Bronchial epithelial cell (primary cell): ENCODE measurements at regions not wholly inside any gene's neighbourhood (a gene's known extent, or its start where the extent isn't known, plus 50 kb on each side); places are given as distances from the start of the nearest gene placed in this dataset.
A peak's percentile ranks its signal among the peaks of the same experiment; 100 is the strongest.

ENCODE experiments used
- DNase-seq: peaks from one replicate; pipeline ENCODE4 v3.0.0-alpha.2; 2010; ENCODE audit warnings: low read depth
- FAIRE-seq: peaks from 2 replicates; lab custom pipeline; 2011; peaks lifted over from hg19 to GRCh38; lab: Jason Lieb, UNC
- H3K27me3 ChIP-seq: 2 replicates; pipeline ENCODE4 v1.5.1; 2011; ENCODE audit warnings: low read length; ENCODE audit not compliant: control insufficient read depth, insufficient read depth
- H3K36me3 ChIP-seq: 2 replicates; pipeline ENCODE4 v1.5.1; 2011; ENCODE audit warnings: low read length; ENCODE audit not compliant: control insufficient read depth, insufficient read depth
- H3K4me3 ChIP-seq: 2 replicates; pipeline ENCODE4 v1.5.1; 2011; ENCODE audit warnings: mild to moderate bottlenecking, low read depth, low read length, control low read depth
- TF ChIP-seq, protein P1 (sequence below): IDR thresholded peaks from 2 replicates; pipeline ENCODE4 v1.5.1; 2011; ENCODE audit warnings: mild to moderate bottlenecking, moderate library complexity, low read length, control low read depth, inconsistent platforms; ENCODE audit not compliant: insufficient read depth, severe bottlenecking

DNA sequence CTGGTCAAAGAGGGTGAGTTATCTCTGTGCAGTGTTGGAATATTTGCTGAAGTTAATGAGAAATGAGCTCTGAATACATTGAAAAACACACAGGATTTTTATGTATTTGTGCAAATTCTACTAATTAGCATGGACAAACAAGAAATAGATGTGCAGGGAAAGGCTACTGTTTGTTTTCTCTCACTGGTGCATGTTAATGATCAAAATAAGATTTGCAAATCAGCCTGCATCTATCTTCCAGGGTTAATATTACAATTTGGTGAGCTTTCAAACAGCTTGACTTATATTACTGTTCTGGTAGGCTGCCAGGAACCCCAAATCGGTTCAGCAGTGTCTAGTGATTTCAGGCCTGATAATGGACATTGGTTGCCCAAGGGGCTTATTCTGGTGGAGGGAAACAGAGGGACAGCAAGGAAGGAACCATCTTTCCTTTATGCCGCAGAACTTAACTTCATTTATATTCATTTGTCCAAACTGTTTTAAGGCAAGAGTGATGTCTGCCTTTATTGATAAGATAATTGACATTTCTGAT is 93.8 kb upstream of the REG3A start:
- no peaks in the 10 kb centered on the region for H3K36me3 ChIP-seq
- no peak overlapping the region for H3K4me3 ChIP-seq
- TF ChIP-seq, protein P1, sequence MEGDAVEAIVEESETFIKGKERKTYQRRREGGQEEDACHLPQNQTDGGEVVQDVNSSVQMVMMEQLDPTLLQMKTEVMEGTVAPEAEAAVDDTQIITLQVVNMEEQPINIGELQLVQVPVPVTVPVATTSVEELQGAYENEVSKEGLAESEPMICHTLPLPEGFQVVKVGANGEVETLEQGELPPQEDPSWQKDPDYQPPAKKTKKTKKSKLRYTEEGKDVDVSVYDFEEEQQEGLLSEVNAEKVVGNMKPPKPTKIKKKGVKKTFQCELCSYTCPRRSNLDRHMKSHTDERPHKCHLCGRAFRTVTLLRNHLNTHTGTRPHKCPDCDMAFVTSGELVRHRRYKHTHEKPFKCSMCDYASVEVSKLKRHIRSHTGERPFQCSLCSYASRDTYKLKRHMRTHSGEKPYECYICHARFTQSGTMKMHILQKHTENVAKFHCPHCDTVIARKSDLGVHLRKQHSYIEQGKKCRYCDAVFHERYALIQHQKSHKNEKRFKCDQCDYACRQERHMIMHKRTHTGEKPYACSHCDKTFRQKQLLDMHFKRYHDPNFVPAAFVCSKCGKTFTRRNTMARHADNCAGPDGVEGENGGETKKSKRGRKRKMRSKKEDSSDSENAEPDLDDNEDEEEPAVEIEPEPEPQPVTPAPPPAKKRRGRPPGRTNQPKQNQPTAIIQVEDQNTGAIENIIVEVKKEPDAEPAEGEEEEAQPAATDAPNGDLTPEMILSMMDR = no peak
- DNase-seq (no peak), FAIRE-seq (no peak)
- H3K27me3 ChIP-seq = no peaks in the 10 kb centered on the region

DNA sequence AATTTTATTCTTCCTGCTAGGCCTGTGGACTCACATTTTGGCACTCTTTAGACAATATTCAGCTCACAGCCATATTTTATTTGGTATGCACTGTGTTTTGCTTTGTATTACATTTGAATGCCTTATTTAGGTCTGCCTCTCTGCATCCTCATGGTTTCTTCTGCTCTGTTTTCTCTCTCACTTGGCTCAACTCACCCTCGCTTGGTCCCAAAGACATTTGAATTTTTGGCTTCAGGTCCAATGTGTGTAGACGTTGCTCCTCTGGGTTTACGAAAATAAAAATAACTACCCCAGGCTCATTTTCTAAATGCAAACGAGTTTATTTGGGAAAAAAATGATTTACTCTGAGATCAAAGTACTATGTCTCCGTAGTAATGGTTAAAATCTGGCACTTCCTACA is 91.1 kb upstream of the REG3A start:
- FAIRE-seq (no peak), DNase-seq (no peak)
- no peaks in the 10 kb centered on the region for H3K27me3 ChIP-seq
- no peak overlapping the region for H3K4me3 ChIP-seq
- TF ChIP-seq, protein P1 = no peak
- no peaks in the 10 kb centered on the region for H3K36me3 ChIP-seq

DNA sequence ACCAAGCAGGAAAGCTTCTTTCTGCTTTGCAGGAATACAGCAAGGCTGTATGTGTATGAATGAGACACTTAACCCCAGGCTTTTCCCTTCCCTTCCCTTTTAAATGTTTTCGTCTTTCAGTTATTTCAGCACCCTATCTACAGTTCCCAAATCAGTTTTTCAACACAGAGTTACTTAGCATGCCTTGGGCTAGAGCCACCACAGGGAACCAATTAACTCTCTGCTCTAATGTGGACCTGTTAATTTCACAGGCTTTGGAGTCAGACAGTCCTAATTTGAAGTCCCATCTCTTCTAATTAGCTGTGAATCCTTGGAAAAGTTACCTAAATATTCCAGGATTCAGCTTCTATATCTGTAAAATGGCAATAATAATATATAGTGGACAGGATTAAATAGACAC is 89.2 kb upstream of the REG3A start:
- Histone ChIP-seq H3K36me3 (no peaks in the 10 kb centered on the region), H3K4me3 (no peak overlapping the region), H3K27me3 (no peaks in the 10 kb centered on the region)
- no peak for DNase-seq
- TF ChIP-seq, protein P1 = no peak
- FAIRE-seq = no peak

DNA sequence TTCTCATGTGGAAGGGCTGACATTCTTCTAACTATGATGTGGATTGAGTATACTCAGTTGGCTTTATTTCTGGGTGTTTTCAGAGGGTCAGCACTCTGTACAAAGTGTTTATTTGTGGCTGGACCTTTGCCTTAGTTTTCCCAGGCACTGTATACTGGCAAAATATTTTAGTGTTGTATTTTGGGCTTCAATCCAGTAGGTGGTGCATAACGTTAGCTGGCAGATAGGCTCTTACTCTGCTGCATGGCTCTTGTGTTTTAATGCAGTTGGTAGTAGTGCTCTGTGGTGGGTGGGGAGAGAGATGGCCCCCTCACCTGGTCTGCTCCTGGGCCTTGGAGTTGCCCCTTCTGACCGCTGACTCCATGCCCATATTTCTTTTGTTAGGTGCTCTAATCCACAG is 75.6 kb upstream of the REG3A start:
- DNase-seq = no peak
- Histone ChIP-seq H3K4me3 (no peak overlapping the region), H3K36me3 (no peaks in the 10 kb centered on the region), H3K27me3 (no peaks in the 10 kb centered on the region)
- TF ChIP-seq, protein P1 = no peak
- no peak for FAIRE-seq

DNA sequence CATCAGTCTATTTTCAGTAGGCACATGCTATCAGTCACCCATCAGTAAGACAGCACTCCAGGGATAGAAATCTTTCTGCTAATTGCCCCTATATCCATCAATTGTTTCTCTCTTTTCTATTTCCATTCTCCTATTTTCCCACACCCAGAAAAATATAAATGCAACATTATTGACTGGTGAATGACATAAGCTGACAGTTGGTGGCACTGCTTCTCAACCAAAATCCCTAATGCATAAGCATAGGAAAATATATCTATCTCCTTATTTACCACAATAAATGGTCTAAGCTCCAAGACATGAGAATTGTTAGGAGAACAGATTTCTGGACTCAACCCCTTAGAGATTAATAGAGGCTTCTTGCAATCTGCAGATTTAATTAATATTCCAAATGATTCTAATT is 64.0 kb upstream of the REG3A start:
- TF ChIP-seq, protein P1 = no peak
- FAIRE-seq = no peak

DNA sequence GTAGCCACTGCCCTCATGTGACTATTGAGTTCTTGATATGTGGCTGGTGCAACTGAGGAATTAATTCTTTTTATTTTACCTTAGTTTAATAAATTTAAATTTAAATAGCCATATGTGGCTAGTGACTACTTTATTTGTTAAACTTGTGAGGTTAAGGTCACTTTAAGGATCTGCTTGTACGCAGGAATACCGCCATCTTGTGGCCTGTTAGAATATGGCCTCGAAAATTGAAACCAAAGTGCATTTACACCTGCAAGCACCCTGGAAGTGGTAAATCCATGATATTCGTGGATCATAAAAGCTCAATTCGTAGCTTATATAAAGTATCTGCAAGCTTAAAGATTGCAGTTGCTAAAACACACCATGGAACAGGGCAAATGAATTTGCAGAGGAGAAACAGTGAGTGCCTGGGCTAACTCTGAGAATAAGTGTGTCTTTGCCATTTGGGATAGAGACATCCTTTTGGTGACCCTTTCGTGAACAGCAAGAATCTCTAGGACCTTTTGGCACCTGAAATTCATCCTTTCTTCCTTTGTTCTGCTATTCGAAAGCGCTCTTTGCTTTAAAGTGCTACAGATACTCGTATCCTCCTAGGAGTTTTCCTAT is 59.9 kb upstream of the REG3A start:
- DNase-seq = peak; percentile 56
- FAIRE-seq = no peak
- TF ChIP-seq, protein P1 = peak; percentile 58
- no peak overlapping the region for H3K4me3 ChIP-seq
- H3K36me3 ChIP-seq = no peaks in the 10 kb centered on the region
- no peaks in the 10 kb centered on the region for H3K27me3 ChIP-seq

More for the DNA sequence above, 64.0 kb upstream of the REG3A start:
- DNase-seq = no peak
- Histone ChIP-seq H3K36me3 (no peaks in the 10 kb centered on the region), H3K27me3 (no peaks in the 10 kb centered on the region), H3K4me3 (no peak overlapping the region)
